RWPE2 (cell line): ENCODE measurements at regions not wholly inside any gene's neighbourhood (a gene's known extent, or its start where the extent isn't known, plus 50 kb on each side); places are given as distances from the start of the nearest gene placed in this dataset.
A peak's percentile ranks its signal among the peaks of the same experiment; 100 is the strongest.

Source experiments
- ATAC-seq: fragments of 200-7000 bp; cut with Tn5 transposase; 3 replicates; pipeline ENCODE4 v1.9.1; 2021; ENCODE audit warnings: low read depth
- DNase-seq: peaks from one replicate; pipeline ENCODE4 v3.0.0-alpha.2; 2020; ENCODE audit warnings: low spot score
- H3K27ac ChIP-seq: fragments of 450-650 bp; 2 replicates; pipeline ENCODE4 v1.5.1; 2017; ENCODE audit warnings: mild to moderate bottlenecking; ENCODE audit not compliant: poor library complexity, severe bottlenecking
- H3K27me3 ChIP-seq: fragments of 250-450 bp; sonication (Bioruptor Pico); 2 replicates; pipeline ENCODE4 v1.5.1; 2021; ENCODE audit warnings: mild to moderate bottlenecking, moderate library complexity; ENCODE audit not compliant: insufficient read depth, poor library complexity, severe bottlenecking
- H3K36me3 ChIP-seq: fragments of 250-450 bp; sonication (Bioruptor Pico); 2 replicates; pipeline ENCODE4 v1.5.1; 2020; ENCODE audit warnings: low read depth, mild to moderate bottlenecking, moderate library complexity
- H3K4me1 ChIP-seq: fragments of 250-450 bp; sonication (Bioruptor Pico); 2 replicates; pipeline ENCODE4 v1.5.1; 2021; ENCODE audit warnings: mild to moderate bottlenecking, moderate library complexity; ENCODE audit not compliant: insufficient read depth, poor library complexity, severe bottlenecking
- H3K4me3 ChIP-seq: fragments of 250-450 bp; sonication (Bioruptor Pico); 2 replicates; pipeline ENCODE4 v1.5.1; 2021; ENCODE audit warnings: mild to moderate bottlenecking, moderate library complexity; ENCODE audit not compliant: severe bottlenecking
- H3K9me3 ChIP-seq: fragments of 250-450 bp; sonication (Bioruptor Pico); 2 replicates; pipeline ENCODE4 v1.5.1; 2021; ENCODE audit warnings: mild to moderate bottlenecking, moderate library complexity; ENCODE audit not compliant: severe bottlenecking
- TF ChIP-seq, protein P1 (sequence below): fragments of 450-650 bp; IDR thresholded peaks from one replicate; pipeline ENCODE4 v1.5.1; 2017; ENCODE audit warnings: mild to moderate bottlenecking, moderate library complexity; ENCODE audit not compliant: poor library complexity, severe bottlenecking

DNA sequence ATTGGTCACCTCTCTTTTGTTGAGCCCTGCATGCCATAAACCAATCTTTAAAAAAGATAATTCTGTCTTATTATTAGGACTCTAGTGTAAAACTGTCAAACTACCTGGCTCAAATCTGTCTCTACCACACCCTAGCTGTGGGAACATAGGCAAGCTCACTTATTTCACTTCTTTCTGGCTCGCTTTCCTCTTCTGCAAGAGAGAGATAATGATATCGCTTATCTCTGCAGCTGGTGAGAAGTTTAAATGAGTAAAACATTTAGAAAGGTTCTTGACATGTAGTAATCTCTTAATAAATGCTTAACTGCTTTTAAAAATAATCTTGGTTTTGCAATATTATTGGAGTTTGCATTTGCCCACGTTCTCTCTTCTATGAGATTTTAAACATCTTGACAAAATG, 1109.2 kb downstream of the RAPGEF2 start:
- Histone ChIP-seq H3K27me3 (no peaks in the 10 kb centered on the region), H3K4me1 (no peaks in the 10 kb centered on the region), H3K9me3 (no peaks in the 10 kb centered on the region), H3K36me3 (no peaks in the 10 kb centered on the region), H3K4me3 (no peak overlapping the region), H3K27ac (no peak overlapping the region)
- TF ChIP-seq, protein P1, sequence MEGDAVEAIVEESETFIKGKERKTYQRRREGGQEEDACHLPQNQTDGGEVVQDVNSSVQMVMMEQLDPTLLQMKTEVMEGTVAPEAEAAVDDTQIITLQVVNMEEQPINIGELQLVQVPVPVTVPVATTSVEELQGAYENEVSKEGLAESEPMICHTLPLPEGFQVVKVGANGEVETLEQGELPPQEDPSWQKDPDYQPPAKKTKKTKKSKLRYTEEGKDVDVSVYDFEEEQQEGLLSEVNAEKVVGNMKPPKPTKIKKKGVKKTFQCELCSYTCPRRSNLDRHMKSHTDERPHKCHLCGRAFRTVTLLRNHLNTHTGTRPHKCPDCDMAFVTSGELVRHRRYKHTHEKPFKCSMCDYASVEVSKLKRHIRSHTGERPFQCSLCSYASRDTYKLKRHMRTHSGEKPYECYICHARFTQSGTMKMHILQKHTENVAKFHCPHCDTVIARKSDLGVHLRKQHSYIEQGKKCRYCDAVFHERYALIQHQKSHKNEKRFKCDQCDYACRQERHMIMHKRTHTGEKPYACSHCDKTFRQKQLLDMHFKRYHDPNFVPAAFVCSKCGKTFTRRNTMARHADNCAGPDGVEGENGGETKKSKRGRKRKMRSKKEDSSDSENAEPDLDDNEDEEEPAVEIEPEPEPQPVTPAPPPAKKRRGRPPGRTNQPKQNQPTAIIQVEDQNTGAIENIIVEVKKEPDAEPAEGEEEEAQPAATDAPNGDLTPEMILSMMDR = no peak
- DNase-seq (no peak), ATAC-seq (no peak)

DNA sequence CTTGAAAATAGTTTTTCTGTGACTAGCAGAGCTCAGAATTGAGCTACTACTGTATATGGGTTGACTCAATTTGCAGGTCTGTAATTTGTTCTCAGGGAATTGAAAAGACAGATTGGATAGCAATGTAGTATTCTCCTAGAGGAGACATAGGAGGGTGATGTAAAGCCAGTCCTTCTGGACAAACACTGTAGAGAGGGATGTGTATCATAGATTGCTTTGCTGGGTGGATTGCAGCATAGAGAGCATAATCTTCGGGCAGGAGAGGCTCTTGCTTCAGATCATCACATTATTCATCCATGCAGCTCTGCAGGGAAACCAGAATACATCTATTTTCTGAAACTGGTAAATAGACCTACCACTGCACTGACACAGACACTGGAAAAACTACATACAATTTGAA, 1110.5 kb downstream of the RAPGEF2 start:
- TF ChIP-seq, protein P1 = no peak
- H3K4me3 ChIP-seq = no peak overlapping the region
- ATAC-seq (no peak; the same call in 2 of the 3 replicates), DNase-seq (no peak)
- H3K27me3 ChIP-seq = no peaks in the 10 kb centered on the region
- no peaks in the 10 kb centered on the region for H3K4me1 ChIP-seq
- H3K9me3 ChIP-seq = no peaks in the 10 kb centered on the region
- no peak overlapping the region for H3K27ac ChIP-seq
- H3K36me3 ChIP-seq = no peaks in the 10 kb centered on the region

DNA sequence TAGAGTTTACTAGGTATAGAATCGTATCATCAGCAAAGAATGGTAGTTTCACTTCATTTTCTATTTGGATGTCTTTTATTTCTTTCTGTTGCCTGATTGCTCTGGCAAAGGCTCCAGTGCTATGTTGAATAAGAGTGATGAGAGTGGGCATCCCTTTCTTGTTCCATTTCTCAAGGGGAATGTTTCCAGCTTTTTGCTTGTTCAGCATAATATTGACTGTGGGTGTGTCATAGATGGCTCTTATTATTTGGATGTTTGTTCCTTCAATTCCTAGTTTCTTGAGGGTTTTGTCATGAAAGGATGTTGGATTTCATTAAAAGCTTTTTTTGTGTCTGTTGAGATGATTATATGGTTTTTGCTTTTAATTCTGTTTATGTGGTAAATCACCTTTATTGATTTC, 1114.5 kb downstream of the RAPGEF2 start:
- no peak overlapping the region for H3K27ac ChIP-seq
- H3K4me1 ChIP-seq = no peaks in the 10 kb centered on the region
- no peak overlapping the region for H3K4me3 ChIP-seq
- H3K36me3 ChIP-seq = no peaks in the 10 kb centered on the region
- H3K9me3 ChIP-seq = no peaks in the 10 kb centered on the region
- H3K27me3 ChIP-seq = no peaks in the 10 kb centered on the region
- TF ChIP-seq, protein P1 = no peak
- ATAC-seq (no peak), DNase-seq (no peak)

DNA sequence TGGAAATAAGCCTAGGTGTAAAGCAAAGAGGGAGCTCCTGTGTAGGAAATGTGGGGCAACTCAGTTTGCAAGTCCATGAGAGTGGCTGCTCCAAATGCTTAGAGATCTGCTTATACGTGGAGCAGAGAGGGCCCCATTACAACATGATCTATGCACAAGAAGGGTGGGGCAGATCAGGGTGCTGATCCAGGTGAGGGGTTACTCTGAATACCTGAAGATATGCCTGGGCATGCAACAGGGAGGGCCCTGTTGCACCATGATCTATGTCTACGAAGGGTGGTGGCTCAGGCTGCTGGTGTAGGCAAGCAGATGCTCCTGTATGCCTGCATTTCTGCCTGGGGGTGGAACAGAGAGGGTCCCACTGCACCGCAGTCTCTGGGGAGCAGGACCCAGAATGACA, 1121.2 kb downstream of the RAPGEF2 start:
- no peak for DNase-seq
- Histone ChIP-seq H3K4me1 (no peaks in the 10 kb centered on the region), H3K4me3 (no peak overlapping the region), H3K27me3 (no peaks in the 10 kb centered on the region), H3K9me3 (no peaks in the 10 kb centered on the region), H3K27ac (no peak overlapping the region), H3K36me3 (no peaks in the 10 kb centered on the region)
- TF ChIP-seq, protein P1 = no peak
- ATAC-seq = no peak

DNA sequence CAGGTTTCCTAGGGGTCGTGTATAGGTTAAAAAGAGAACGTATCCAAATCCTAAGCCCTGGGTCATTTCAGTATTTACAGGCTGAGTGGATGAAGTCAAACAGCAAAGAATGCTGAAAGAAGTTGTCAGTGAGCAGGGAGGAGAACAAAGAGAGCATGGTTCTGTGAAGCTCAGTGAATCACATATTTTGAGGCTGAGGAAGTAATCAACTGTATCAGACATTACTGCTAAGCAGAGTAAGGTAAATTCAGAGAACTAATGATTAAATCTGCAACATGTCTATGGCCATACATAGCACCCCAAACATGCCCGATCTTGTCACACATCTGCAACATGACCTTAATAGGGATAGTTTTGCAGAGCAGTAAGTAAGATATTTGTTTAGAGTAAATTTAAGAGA, 1130.3 kb downstream of the RAPGEF2 start:
- Histone ChIP-seq H3K9me3 (no peaks in the 10 kb centered on the region), H3K27me3 (no peaks in the 10 kb centered on the region), H3K36me3 (no peaks in the 10 kb centered on the region), H3K4me1 (peaks cover 10% of the 10 kb centered on the region), H3K4me3 (no peak overlapping the region), H3K27ac (no peak overlapping the region)
- no peak for DNase-seq
- TF ChIP-seq, protein P1 = no peak
- ATAC-seq = peak; percentile 80
